ENCODE measurements at regions not wholly inside any gene's neighbourhood (a gene's known extent, or its start where the extent isn't known, plus 50 kb on each side); places are given as distances from the start of the nearest gene placed in this dataset.

GRCh38 chr1:214980921-214981320 lies 101.6 kb upstream of the KCNK2 start:
- TF ChIP-seq, protein P1, sequence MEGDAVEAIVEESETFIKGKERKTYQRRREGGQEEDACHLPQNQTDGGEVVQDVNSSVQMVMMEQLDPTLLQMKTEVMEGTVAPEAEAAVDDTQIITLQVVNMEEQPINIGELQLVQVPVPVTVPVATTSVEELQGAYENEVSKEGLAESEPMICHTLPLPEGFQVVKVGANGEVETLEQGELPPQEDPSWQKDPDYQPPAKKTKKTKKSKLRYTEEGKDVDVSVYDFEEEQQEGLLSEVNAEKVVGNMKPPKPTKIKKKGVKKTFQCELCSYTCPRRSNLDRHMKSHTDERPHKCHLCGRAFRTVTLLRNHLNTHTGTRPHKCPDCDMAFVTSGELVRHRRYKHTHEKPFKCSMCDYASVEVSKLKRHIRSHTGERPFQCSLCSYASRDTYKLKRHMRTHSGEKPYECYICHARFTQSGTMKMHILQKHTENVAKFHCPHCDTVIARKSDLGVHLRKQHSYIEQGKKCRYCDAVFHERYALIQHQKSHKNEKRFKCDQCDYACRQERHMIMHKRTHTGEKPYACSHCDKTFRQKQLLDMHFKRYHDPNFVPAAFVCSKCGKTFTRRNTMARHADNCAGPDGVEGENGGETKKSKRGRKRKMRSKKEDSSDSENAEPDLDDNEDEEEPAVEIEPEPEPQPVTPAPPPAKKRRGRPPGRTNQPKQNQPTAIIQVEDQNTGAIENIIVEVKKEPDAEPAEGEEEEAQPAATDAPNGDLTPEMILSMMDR (IDR thresholded peaks at IDR 0.05; ENCODE audit: control insufficient read depth, insufficient read depth, low read depth, low read length, missing control alignments): no peak
- DNase-seq (ENCODE audit: low read depth): no peak
- no peak overlapping the region for H3K4me3 ChIP-seq (ENCODE audit: control insufficient read depth, low read depth, low read length)

DNA sequence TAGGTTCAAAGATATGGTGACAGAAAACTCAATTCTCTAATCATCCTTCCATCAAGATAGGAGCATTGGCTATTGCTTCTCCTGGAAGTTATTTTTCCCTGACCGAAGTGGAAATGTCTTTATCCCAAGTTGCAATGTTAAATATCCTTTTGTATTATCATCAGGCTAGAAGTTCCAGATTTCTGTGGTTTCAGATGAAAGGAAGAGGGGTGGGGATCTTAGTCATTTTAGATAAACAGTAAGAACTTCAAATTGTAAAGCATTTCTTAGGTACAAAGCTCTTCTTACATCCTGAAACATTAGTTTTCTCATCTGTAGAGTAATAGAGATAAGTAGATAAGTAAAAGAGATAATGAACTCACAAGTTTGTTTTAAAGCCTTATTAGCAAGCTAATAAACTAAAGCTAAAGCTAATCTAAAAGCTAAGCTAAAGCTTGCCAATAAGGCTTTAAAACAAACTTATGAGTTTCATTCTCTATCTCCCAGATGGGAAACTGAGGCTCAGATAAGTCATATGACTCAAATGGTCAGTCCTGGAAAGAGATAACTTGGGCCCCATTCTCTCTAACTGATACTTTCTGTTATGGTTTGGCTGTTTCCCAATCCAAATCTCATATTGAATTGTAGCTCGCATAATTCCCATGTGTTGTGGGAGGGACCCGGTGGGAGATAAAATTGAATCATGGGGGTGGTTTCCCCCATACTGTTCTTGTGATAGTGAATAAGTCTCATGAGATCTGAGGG lies 99.2 kb upstream of the KCNK2 start:
- TF ChIP-seq, protein P1 (IDR thresholded peaks at IDR 0.05; ENCODE audit: control insufficient read depth, insufficient read depth, low read depth, low read length, missing control alignments): no peak
- no peak for DNase-seq (ENCODE audit: low read depth)
- H3K4me3 ChIP-seq (ENCODE audit: control insufficient read depth, low read depth, low read length): no peak overlapping the region

GRCh38 chr1:214989341-214989740 lies 93.2 kb upstream of the KCNK2 start:
- TF ChIP-seq, protein P1 (IDR thresholded peaks at IDR 0.05; ENCODE audit: control insufficient read depth, insufficient read depth, low read depth, low read length, missing control alignments): no peak
- H3K4me3 ChIP-seq (ENCODE audit: control insufficient read depth, low read depth, low read length): no peak overlapping the region
- no peak for DNase-seq (ENCODE audit: low read depth)

DNA sequence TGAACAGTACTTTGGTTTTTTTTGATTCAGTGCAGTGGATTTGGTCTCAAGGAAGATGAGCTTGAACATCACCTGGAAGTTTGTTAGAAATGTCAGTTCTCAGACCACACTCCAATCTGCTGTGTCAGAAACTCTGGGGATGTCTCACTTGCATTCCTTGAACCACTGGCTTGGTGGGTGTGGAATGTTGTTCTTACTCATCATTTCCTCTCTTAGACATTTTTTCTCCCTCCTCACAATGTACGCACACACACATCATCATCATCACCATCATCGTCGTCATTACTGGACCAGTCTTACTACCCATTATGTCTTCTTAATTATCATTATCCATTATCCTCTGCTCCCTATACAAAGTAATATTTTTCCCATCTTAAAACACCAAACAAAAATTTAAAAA lies 91.9 kb upstream of the KCNK2 start:
- TF ChIP-seq, protein P1 (IDR thresholded peaks at IDR 0.05; ENCODE audit: control insufficient read depth, insufficient read depth, low read depth, low read length, missing control alignments): no peak
- DNase-seq (ENCODE audit: low read depth): peak; percentile 93
- H3K4me3 ChIP-seq (ENCODE audit: control insufficient read depth, low read depth, low read length): no peak overlapping the region

DNA sequence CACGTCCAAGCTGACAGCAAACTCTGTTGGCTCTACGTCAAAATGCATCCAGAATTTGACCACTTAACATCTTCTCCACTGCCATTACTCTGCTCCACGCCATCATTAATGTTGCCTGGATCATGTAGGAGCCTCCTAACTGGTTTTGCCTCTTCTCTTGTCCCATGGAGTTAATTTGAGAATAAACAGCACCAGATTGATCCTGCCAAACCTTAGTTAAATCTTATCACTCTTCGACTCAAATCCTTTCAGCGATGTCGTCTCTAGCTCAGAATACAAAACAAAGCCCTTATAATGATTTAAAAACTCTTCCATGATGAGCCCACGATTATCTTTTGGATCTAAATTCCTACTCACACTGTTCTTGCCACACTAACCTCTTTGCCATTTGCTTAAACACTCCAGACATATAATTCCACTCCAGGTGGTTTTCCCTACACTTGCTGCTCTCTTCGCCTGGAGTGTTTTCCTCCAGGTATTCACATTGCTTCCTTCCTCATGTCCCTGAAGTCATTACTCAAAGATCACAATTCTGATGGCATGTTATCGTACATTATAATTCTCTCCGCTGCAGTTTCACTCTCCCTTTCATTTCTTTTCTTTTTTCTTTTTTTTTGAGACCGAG lies 90.7 kb upstream of the KCNK2 start:
- no peak overlapping the region for H3K4me3 ChIP-seq (ENCODE audit: control insufficient read depth, low read depth, low read length)
- no peak for DNase-seq (ENCODE audit: low read depth)
- TF ChIP-seq, protein P1 (IDR thresholded peaks at IDR 0.05; ENCODE audit: control insufficient read depth, insufficient read depth, low read depth, low read length, missing control alignments): no peak

DNA sequence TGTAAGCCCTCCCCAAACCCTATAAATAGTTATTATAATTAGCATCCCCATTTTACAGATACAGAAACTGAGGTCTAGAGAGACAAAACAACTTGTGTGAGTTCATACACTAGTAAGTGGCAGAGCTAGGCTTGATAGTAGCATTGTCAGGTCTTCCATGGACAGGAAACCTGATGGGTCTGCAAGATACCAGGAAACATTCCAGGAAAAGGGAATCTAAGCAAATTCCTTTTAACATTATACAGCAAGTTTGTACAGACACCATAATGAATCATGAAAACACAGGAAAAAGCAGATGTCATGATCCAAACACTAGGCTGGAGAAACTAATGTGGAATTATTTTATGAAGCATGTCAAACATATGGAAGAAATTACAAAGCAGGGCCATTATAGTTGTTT lies 89.1 kb upstream of the KCNK2 start:
- DNase-seq (ENCODE audit: low read depth): no peak
- no peak overlapping the region for H3K4me3 ChIP-seq (ENCODE audit: control insufficient read depth, low read depth, low read length)
- TF ChIP-seq, protein P1 (IDR thresholded peaks at IDR 0.05; ENCODE audit: control insufficient read depth, insufficient read depth, low read depth, low read length, missing control alignments): no peak
